ENCODE measurements at regions not wholly inside any gene's neighbourhood (a gene's known extent, or its start where the extent isn't known, plus 50 kb on each side); places are given as distances from the start of the nearest gene placed in this dataset.
"Not testable (repeated sequence)": the region's sequence is repeated elsewhere in the genome, so short reads cannot be mapped to it uniquely, and the experiment has no call there.

GRCh38 chr12:127169321-127170181 lies 1097.4 kb upstream of the TMEM132C start:
- Histone ChIP-seq H3K36me3 (replicated peaks) (no peaks in the 10 kb centered on the region), H3K27me3 (replicated peaks) (no peaks in the 10 kb centered on the region), H3K4me3 (ENCODE audit: low read depth, low read length) (no peak overlapping the region), H3K27ac (no peak overlapping the region)
- TF ChIP-seq, protein P1, sequence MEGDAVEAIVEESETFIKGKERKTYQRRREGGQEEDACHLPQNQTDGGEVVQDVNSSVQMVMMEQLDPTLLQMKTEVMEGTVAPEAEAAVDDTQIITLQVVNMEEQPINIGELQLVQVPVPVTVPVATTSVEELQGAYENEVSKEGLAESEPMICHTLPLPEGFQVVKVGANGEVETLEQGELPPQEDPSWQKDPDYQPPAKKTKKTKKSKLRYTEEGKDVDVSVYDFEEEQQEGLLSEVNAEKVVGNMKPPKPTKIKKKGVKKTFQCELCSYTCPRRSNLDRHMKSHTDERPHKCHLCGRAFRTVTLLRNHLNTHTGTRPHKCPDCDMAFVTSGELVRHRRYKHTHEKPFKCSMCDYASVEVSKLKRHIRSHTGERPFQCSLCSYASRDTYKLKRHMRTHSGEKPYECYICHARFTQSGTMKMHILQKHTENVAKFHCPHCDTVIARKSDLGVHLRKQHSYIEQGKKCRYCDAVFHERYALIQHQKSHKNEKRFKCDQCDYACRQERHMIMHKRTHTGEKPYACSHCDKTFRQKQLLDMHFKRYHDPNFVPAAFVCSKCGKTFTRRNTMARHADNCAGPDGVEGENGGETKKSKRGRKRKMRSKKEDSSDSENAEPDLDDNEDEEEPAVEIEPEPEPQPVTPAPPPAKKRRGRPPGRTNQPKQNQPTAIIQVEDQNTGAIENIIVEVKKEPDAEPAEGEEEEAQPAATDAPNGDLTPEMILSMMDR (IDR thresholded peaks at IDR 0.05; ENCODE audit: low read depth, low read length, missing control alignments), result no peak
- in situ Hi-C loops (cut with HindIII; ENCODE audit: low pct_ligation_motif_present, low sequenced_read_pairs), result no loop called here
- no peak for DNase-seq

GRCh38 chr12:127170226-127171180 lies 1096.5 kb upstream of the TMEM132C start:
- DNase-seq, result no peak
- Histone ChIP-seq H3K27me3 (replicated peaks) (no peaks in the 10 kb centered on the region), H3K4me3 (ENCODE audit: low read depth, low read length) (no peak overlapping the region), H3K36me3 (replicated peaks) (no peaks in the 10 kb centered on the region), H3K27ac (no peak overlapping the region)
- in situ Hi-C loops (cut with HindIII; ENCODE audit: low pct_ligation_motif_present, low sequenced_read_pairs), result no loop called here
- TF ChIP-seq, protein P1 (IDR thresholded peaks at IDR 0.05; ENCODE audit: low read depth, low read length, missing control alignments), result no peak

- in situ Hi-C loops (cut with HindIII; ENCODE audit: low pct_ligation_motif_present, low sequenced_read_pairs), result no loop called here
- no peak for DNase-seq
- TF ChIP-seq, protein P1 (IDR thresholded peaks at IDR 0.05; ENCODE audit: low read depth, low read length, missing control alignments), result no peak
- Histone ChIP-seq H3K27ac (no peak overlapping the region), H3K27me3 (replicated peaks) (no peaks in the 10 kb centered on the region), H3K4me3 (ENCODE audit: low read depth, low read length) (no peak overlapping the region), H3K36me3 (replicated peaks) (no peaks in the 10 kb centered on the region)
Measured at GRCh38 chr12:127172861-127173260, 1094.1 kb upstream of the TMEM132C start.

DNA sequence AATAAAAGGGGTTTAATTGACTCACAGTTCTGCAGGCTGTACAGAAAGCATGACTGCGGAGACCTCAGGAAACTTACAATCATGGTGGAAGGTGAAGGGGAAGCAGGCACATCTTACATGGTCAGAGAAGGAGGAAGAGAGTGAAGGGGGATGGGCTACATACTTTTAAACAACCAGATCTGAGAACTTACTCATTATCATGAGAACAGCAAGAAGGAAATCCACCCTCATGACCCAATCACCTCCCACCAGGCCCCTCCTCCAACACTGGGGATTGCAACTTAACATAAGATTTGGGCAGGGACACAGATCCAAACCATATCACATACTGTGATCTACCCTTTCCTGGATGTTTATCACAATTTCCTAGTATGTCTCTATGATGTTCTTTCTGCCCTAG lies 1093.0 kb upstream of the TMEM132C start:
- in situ Hi-C loops (cut with HindIII; ENCODE audit: low pct_ligation_motif_present, low sequenced_read_pairs); H3K27ac ChIP-seq: not testable (repeated sequence)

DNA sequence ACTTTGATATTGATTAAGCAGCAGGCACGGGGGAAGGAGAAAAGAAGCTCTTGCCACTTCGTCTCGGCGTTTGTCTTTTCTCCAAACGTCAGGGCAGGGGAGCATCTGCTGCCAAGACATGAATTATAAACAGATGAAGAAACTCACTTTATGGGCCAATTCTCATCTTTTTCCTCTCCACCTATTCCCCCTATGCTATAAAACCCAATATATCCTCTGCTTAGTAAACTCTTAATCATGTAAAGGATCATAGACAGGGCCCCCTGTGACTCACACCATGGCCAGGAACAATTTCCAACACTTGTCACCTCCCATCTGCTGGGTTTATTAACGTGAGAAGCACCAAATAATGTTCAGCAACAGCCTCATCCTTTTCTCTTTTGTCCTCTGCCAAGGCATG lies 1092.1 kb upstream of the TMEM132C start:
- Histone ChIP-seq H3K27me3 (replicated peaks) (no peaks in the 10 kb centered on the region), H3K4me3 (ENCODE audit: low read depth, low read length) (no peak overlapping the region), H3K27ac (no peak overlapping the region), H3K36me3 (replicated peaks) (no peaks in the 10 kb centered on the region)
- in situ Hi-C loops (cut with HindIII; ENCODE audit: low pct_ligation_motif_present, low sequenced_read_pairs), result no loop called here
- no peak for DNase-seq
- TF ChIP-seq, protein P1 (IDR thresholded peaks at IDR 0.05; ENCODE audit: low read depth, low read length, missing control alignments), result no peak

More for the DNA sequence above, 1093.0 kb upstream of the TMEM132C start:
- H3K4me3 ChIP-seq (ENCODE audit: low read depth, low read length); DNase-seq; H3K36me3 ChIP-seq (replicated peaks); H3K27me3 ChIP-seq (replicated peaks): not testable (repeated sequence)

GRCh38 chr12:127175361-127175760 lies 1091.6 kb upstream of the TMEM132C start:
- Histone ChIP-seq H3K27me3 (replicated peaks) (no peaks in the 10 kb centered on the region), H3K27ac (no peak overlapping the region), H3K36me3 (replicated peaks) (no peaks in the 10 kb centered on the region), H3K4me3 (ENCODE audit: low read depth, low read length) (no peak overlapping the region)
- in situ Hi-C loops (cut with HindIII; ENCODE audit: low pct_ligation_motif_present, low sequenced_read_pairs), result no loop called here
- TF ChIP-seq, protein P1 (IDR thresholded peaks at IDR 0.05; ENCODE audit: low read depth, low read length, missing control alignments), result no peak
- no peak for DNase-seq
